ENCODE measurements at regions not wholly inside any gene's neighbourhood (a gene's known extent, or its start where the extent isn't known, plus 50 kb on each side); places are given as distances from the start of the nearest gene placed in this dataset.

DNA sequence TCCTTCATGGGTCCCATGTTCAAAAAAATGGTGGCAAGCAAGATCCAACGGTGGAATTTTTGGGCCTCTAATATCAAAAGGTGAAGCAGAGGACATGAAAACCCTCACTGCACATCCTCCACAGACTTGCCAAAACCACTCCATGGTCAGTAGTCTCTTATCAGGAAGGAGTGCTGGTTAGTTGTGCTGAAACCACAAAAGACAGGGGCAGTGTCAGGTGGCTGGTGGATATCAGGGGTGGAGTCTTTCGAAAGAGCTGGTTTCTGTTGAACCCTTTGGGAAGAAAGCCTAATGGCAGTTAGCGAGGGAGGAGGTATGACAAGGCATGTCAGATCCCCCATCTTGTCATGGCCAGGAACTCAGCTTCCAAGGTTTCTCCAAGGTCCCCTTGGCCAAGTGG is 395.9 kb upstream of the CAMK1G start:
- Mint-ChIP-seq H3K36me3 (ENCODE audit: low read depth) (no peaks in the 10 kb centered on the region), H3K9me3 (ENCODE audit: low read depth) (peaks cover 4% of the 10 kb centered on the region), H3K27me3 (ENCODE audit: low read depth) (peaks cover 3% of the 10 kb centered on the region), H3K4me3 (ENCODE audit: unreplicated experiment) (no peak overlapping the region), H3K4me1 (ENCODE audit: low read depth) (peaks cover 4% of the 10 kb centered on the region), H3K27ac (ENCODE audit: unreplicated experiment) (no peak overlapping the region)
- DNase-seq (ENCODE audit: low spot score), result no peak
- TF ChIP-seq CTCF (IDR thresholded peaks at IDR 0.05), result no peak

GRCh38 chr1:209190591-209191261 is 392.8 kb upstream of the CAMK1G start:
- Mint-ChIP-seq H3K27me3 (ENCODE audit: low read depth) (peaks cover 6% of the 10 kb centered on the region), H3K36me3 (ENCODE audit: low read depth) (no peaks in the 10 kb centered on the region), H3K9me3 (ENCODE audit: low read depth) (peaks cover 9% of the 10 kb centered on the region), H3K27ac (ENCODE audit: unreplicated experiment) (no peak overlapping the region), H3K4me1 (ENCODE audit: low read depth) (peaks cover 4% of the 10 kb centered on the region), H3K4me3 (ENCODE audit: unreplicated experiment) (no peak overlapping the region)
- DNase-seq (ENCODE audit: low spot score), result no peak
- TF ChIP-seq CTCF (IDR thresholded peaks at IDR 0.05), result peak; percentile 78

GRCh38 chr1:209191262-209191634 is 392.3 kb upstream of the CAMK1G start:
- no peak overlapping the region for H3K27ac Mint-ChIP-seq (ENCODE audit: unreplicated experiment)
- no peak overlapping the region for H3K4me3 Mint-ChIP-seq (ENCODE audit: unreplicated experiment)
- peaks cover 6% of the 10 kb centered on the region for H3K27me3 Mint-ChIP-seq (ENCODE audit: low read depth)
- peaks cover 14% of the 10 kb centered on the region for H3K9me3 Mint-ChIP-seq (ENCODE audit: low read depth)
- no peak for TF ChIP-seq CTCF (IDR thresholded peaks at IDR 0.05)
- H3K36me3 Mint-ChIP-seq (ENCODE audit: low read depth), result peaks cover 4% of the 10 kb centered on the region
- H3K4me1 Mint-ChIP-seq (ENCODE audit: low read depth), result peaks cover 4% of the 10 kb centered on the region
- DNase-seq (ENCODE audit: low spot score), result no peak

- no peak for TF ChIP-seq CTCF (IDR thresholded peaks at IDR 0.05)
- no peaks in the 10 kb centered on the region for H3K4me1 Mint-ChIP-seq (ENCODE audit: low read depth)
- no peak overlapping the region for H3K27ac Mint-ChIP-seq (ENCODE audit: unreplicated experiment)
Observed at GRCh38 chr1:209196140-209196539, 387.4 kb upstream of the CAMK1G start.

GRCh38 chr1:209198961-209199750 is 384.4 kb upstream of the CAMK1G start:
- DNase-seq (ENCODE audit: low spot score), result no peak
- Mint-ChIP-seq H3K27ac (ENCODE audit: unreplicated experiment) (no peak overlapping the region), H3K4me3 (ENCODE audit: unreplicated experiment) (no peak overlapping the region), H3K36me3 (ENCODE audit: low read depth) (peaks cover 6% of the 10 kb centered on the region), H3K9me3 (ENCODE audit: low read depth) (peaks cover 27% of the 10 kb centered on the region), H3K27me3 (ENCODE audit: low read depth) (peaks cover 28% of the 10 kb centered on the region), H3K4me1 (ENCODE audit: low read depth) (no peaks in the 10 kb centered on the region)
- TF ChIP-seq CTCF (IDR thresholded peaks at IDR 0.05), result no peak

More at GRCh38 chr1:209196140-209196539, 387.4 kb upstream of the CAMK1G start:
- no peak for DNase-seq (ENCODE audit: low spot score)
- Mint-ChIP-seq H3K4me3 (ENCODE audit: unreplicated experiment) (no peak overlapping the region), H3K27me3 (ENCODE audit: low read depth) (peaks cover 31% of the 10 kb centered on the region), H3K9me3 (ENCODE audit: low read depth) (peaks cover 27% of the 10 kb centered on the region), H3K36me3 (ENCODE audit: low read depth) (peaks cover 6% of the 10 kb centered on the region)
